H1 (cell line): ENCODE measurements at regions not wholly inside any gene's neighbourhood (a gene's known extent, or its start where the extent isn't known, plus 50 kb on each side); places are given as distances from the start of the nearest gene placed in this dataset.

ENCODE experiments used
- CTCF ChIA-PET: fragments of 300-600 bp; sonication (Branson Sonifier 250); formaldehyde crosslinking; loops from one replicate; lab custom pipeline; 2021; ENCODE audit not compliant: partially characterized antibody; lab: Charles Lee
- POLR2A ChIA-PET: fragments of 300-600 bp; sonication (Branson Sonifier 250); formaldehyde crosslinking; loops from one replicate; lab custom pipeline; 2021; ENCODE audit warnings: inconsistent platforms; ENCODE audit not compliant: partially characterized antibody; lab: Charles Lee
- DNase-seq, 2 experiments: peaks; one replicate each; pipeline versions ENCODE4 v3.0.0 to v3.0.0-alpha.2; 2010 to 2022; ENCODE audit warnings: low spot score in 2 of 2, low read depth in 1 of 2, mixed read lengths in 1 of 2
- FAIRE-seq: peaks from 2 replicates; lab custom pipeline; 2011; peaks lifted over from hg19 to GRCh38; lab: Jason Lieb, UNC
- H2AFZ ChIP-seq: 2 replicates; pipeline ENCODE4 v1.8.1; 2012; ENCODE audit warnings: low read length, inconsistent platforms
- H2AK5ac ChIP-seq: 2 replicates; pipeline ENCODE4 v1.6.1; 2013; ENCODE audit warnings: low read depth, low read length
- H2BK120ac ChIP-seq: replicated peaks from 2 replicates; pipeline ENCODE3; 2013; ENCODE audit warnings: low read depth, low read length, inconsistent platforms
- H2BK12ac ChIP-seq: 2 replicates; pipeline ENCODE4 v1.6.1; 2013; ENCODE audit warnings: low read depth, low read length
- H2BK15ac ChIP-seq: 2 replicates; pipeline ENCODE4 v1.6.1; 2013; ENCODE audit warnings: low read length
- H2BK20ac ChIP-seq: 2 replicates; pipeline ENCODE4 v1.6.1; 2013; ENCODE audit warnings: low read length
- H2BK5ac ChIP-seq: 2 replicates; pipeline ENCODE4 v1.6.1; 2013; ENCODE audit warnings: low read depth, low read length
- H3K14ac ChIP-seq: 2 replicates; pipeline ENCODE4 v1.6.1; 2013; ENCODE audit warnings: inconsistent platforms; ENCODE audit not compliant: insufficient read length
- H3K18ac ChIP-seq: 2 replicates; pipeline ENCODE4 v1.6.1; 2013; ENCODE audit warnings: low read length; ENCODE audit errors: extremely low read depth
- H3K23ac ChIP-seq: 2 replicates; pipeline ENCODE4 v1.6.1; 2013; ENCODE audit warnings: inconsistent platforms; ENCODE audit not compliant: insufficient read length
- H3K23me2 ChIP-seq: 2 replicates; pipeline ENCODE4 v1.6.1; 2013; ENCODE audit warnings: low read depth, low read length
- H3K27ac ChIP-seq: 2 replicates; pipeline ENCODE4 v1.6.1; 2011; ENCODE audit warnings: low read depth, low read length, inconsistent platforms
- H3K27me3 ChIP-seq, 4 experiments: replicated peaks in 1 of 4; 1 replicate in 1 of 4; 2 replicates in 3 of 4; pipeline versions ENCODE4 v1.6.1 to v1.8.1; 2011 to 2013; ENCODE audit warnings: low read length in 3 of 4, mild to moderate bottlenecking in 3 of 4, inconsistent platforms in 2 of 4, mixed read lengths in 2 of 4, moderate library complexity in 1 of 4; ENCODE audit not compliant: control insufficient read depth in 3 of 4, insufficient read depth in 3 of 4; ENCODE audit errors: extremely low read depth in 1 of 4
- H3K36me3 ChIP-seq, 4 experiments: 2 replicates each; pipeline versions ENCODE4 v1.6.1 to v1.8.1; 2011 to 2013; ENCODE audit warnings: mild to moderate bottlenecking in 4 of 4, low read length in 3 of 4, moderate library complexity in 2 of 4, control low read depth in 1 of 4, inconsistent platforms in 1 of 4; ENCODE audit not compliant: insufficient read depth in 4 of 4, control insufficient read depth in 2 of 4
- H3K4ac ChIP-seq: replicated peaks from 2 replicates; pipeline ENCODE3; 2013; ENCODE audit warnings: low read length, low read depth, mixed read lengths, inconsistent platforms; ENCODE audit not compliant: insufficient read length
- H3K4me1 ChIP-seq, 4 experiments: replicated peaks in 1 of 4; 1 replicate in 1 of 4; 2 replicates in 3 of 4; pipeline versions ENCODE4 v1.6.1 to v1.8.1; 2011 to 2013; ENCODE audit warnings: low read length in 3 of 4, inconsistent platforms in 2 of 4, mixed read lengths in 1 of 4; ENCODE audit not compliant: insufficient read depth in 4 of 4, control insufficient read depth in 3 of 4
- H3K4me2 ChIP-seq, 2 experiments: 2 replicates each; pipeline versions ENCODE4 v1.6.1 to v1.8.1; 2011 to 2013; ENCODE audit warnings: low read depth in 2 of 2, low read length in 2 of 2, control low read depth in 1 of 2, inconsistent platforms in 1 of 2, mild to moderate bottlenecking in 1 of 2; ENCODE audit not compliant: insufficient read depth in 1 of 2
- H3K4me3 ChIP-seq, 4 experiments: fragments of 200-600, 300-600 bp in 1 of 4; sonication (generic), shearing (Covaris generic), sonication (Bioruptor Twin) in 1 of 4; 2 replicates each; pipeline versions ENCODE4 v1.5.1 to v1.8.1; 2011 to 2016; ENCODE audit warnings: low read length in 4 of 4, low read depth in 3 of 4, control low read depth in 2 of 4, inconsistent platforms in 2 of 4, mild to moderate bottlenecking in 2 of 4, mixed read lengths in 1 of 4, moderate library complexity in 1 of 4; ENCODE audit not compliant: insufficient read depth in 2 of 4; ENCODE audit errors: extremely low read depth in 1 of 4
- H3K56ac ChIP-seq: replicated peaks from 2 replicates; pipeline ENCODE3; 2013; ENCODE audit warnings: low read depth, mild to moderate bottlenecking, mixed read lengths, low read length, inconsistent platforms; ENCODE audit not compliant: insufficient read length
- H3K79me1 ChIP-seq: 2 replicates; pipeline ENCODE4 v1.6.1; 2013; ENCODE audit warnings: low read depth, low read length, control low read depth
- H3K79me2 ChIP-seq, 2 experiments: 2 replicates each; pipeline versions ENCODE4 v1.6.1 to v1.8.1; 2012 to 2013; ENCODE audit warnings: low read length in 2 of 2, mild to moderate bottlenecking in 2 of 2, inconsistent platforms in 1 of 2; ENCODE audit not compliant: insufficient read depth in 2 of 2, control insufficient read depth in 1 of 2
- H3K9ac ChIP-seq, 4 experiments: replicated peaks in 1 of 4; 1 replicate in 1 of 4; 2 replicates in 3 of 4; pipeline versions ENCODE4 v1.6.1 to v1.8.1; 2011 to 2013; ENCODE audit warnings: low read depth in 3 of 4, low read length in 3 of 4, control low read depth in 2 of 4, mild to moderate bottlenecking in 2 of 4, moderate library complexity in 2 of 4, inconsistent platforms in 1 of 4; ENCODE audit errors: extremely low read depth in 1 of 4
- H3K9me3 ChIP-seq, 2 experiments: 2 replicates each; pipeline versions ENCODE4 v1.6.1 to v1.8.1; 2012 to 2013; ENCODE audit warnings: mild to moderate bottlenecking in 2 of 2, moderate library complexity in 2 of 2, control low read depth in 1 of 2, inconsistent platforms in 1 of 2, low read depth in 1 of 2, low read length in 1 of 2, mixed read lengths in 1 of 2; ENCODE audit not compliant: insufficient read depth in 2 of 2
- H4K20me1 ChIP-seq, 2 experiments: replicated peaks in 1 of 2; 2 replicates each; pipeline versions ENCODE3 to v1.8.1; 2011 to 2013; ENCODE audit warnings: inconsistent platforms in 2 of 2, low read length in 2 of 2, mild to moderate bottlenecking in 1 of 2; ENCODE audit not compliant: insufficient read depth in 2 of 2, control insufficient read depth in 1 of 2
- H4K5ac ChIP-seq: 2 replicates; pipeline ENCODE4 v1.6.1; 2013; ENCODE audit warnings: low read length, low read depth, mixed read lengths, inconsistent platforms; ENCODE audit not compliant: insufficient read length
- H4K8ac ChIP-seq: 2 replicates; pipeline ENCODE4 v1.8.0; 2013; ENCODE audit warnings: mild to moderate bottlenecking, moderate library complexity, low read length, inconsistent platforms; ENCODE audit not compliant: insufficient read depth; ENCODE audit errors: extremely low read depth
- H4K91ac ChIP-seq: replicated peaks from 2 replicates; pipeline ENCODE3; 2013; ENCODE audit warnings: low read length, mixed read lengths, inconsistent platforms; ENCODE audit not compliant: insufficient read length
- BACH1 ChIP-seq: IDR thresholded peaks from 2 replicates; pipeline ENCODE4 v1.6.1; 2012; ENCODE audit warnings: low read length, improper control_type of control experiment
- CBX8 ChIP-seq: fragments of 300-800, 300-1000 bp; sonication (generic); IDR thresholded peaks from 2 replicates; pipeline ENCODE4 v1.7.1; 2016; ENCODE audit warnings: low read depth, low read length, borderline replicate concordance
- CEBPB ChIP-seq: IDR thresholded peaks from 2 replicates; pipeline ENCODE4 v1.6.1; 2012; ENCODE audit warnings: low read depth, low read length
- CHD1 ChIP-seq: IDR thresholded peaks from 2 replicates; pipeline ENCODE4 v1.6.1; 2012; ENCODE audit warnings: low read depth, low read length, improper control_type of control experiment
- GTF2F1 ChIP-seq: IDR thresholded peaks from 2 replicates; pipeline ENCODE4 v1.6.1; 2012; ENCODE audit warnings: low read depth, low read length, improper control_type of control experiment, borderline replicate concordance
- KDM4A ChIP-seq: IDR thresholded peaks from one replicate; pipeline ENCODE4 v1.7.1; 2012; ENCODE audit warnings: low read depth, mild to moderate bottlenecking, moderate library complexity, low read length, inconsistent platforms; ENCODE audit not compliant: severe bottlenecking
- KDM5A ChIP-seq: fragments of 200-600 bp; IDR thresholded peaks from 2 replicates; pipeline ENCODE4 v1.7.1; 2012; ENCODE audit warnings: mild to moderate bottlenecking, low read length, inconsistent platforms, mixed read lengths
- POLR2A ChIP-seq, 2 experiments: IDR thresholded peaks; 1 replicate in 1 of 2; 2 replicates in 1 of 2; pipeline ENCODE4 v1.6.1; 2011; ENCODE audit warnings: low read depth in 2 of 2, low read length in 2 of 2, mild to moderate bottlenecking in 2 of 2; ENCODE audit errors: control extremely low read depth in 1 of 2
- RAD21 ChIP-seq, 2 experiments: IDR thresholded peaks in 1 of 2; conservative IDR thresholded peaks in 1 of 2; 2 replicates each; pipeline ENCODE4 v1.6.1; 2011; ENCODE audit warnings: low read depth in 2 of 2, low read length in 2 of 2, improper control_type of control experiment in 1 of 2, inconsistent platforms in 1 of 2, mild to moderate bottlenecking in 1 of 2, moderate library complexity in 1 of 2
- RNF2 ChIP-seq: fragments of 200-900, 300-1000 bp; sonication (generic); IDR thresholded peaks from 2 replicates; pipeline ENCODE4 v1.7.1; 2016; ENCODE audit warnings: borderline replicate concordance, low read depth, mild to moderate bottlenecking, antibody characterized with exemption, low read length; ENCODE audit not compliant: poor library complexity, severe bottlenecking; ENCODE audit errors: missing control alignments
- TAF7 ChIP-seq: optimal IDR thresholded peaks from 2 replicates; pipeline ENCODE3; 2011; ENCODE audit warnings: low read depth, mild to moderate bottlenecking, inconsistent platforms, low read length, moderate library complexity, borderline replicate concordance
- WGBS, 2 experiments: shearing (Covaris generic) in 1 of 2; methylation state at CpG; one replicate each; pipeline versions ENCODE4 v1.1.6 to v1.1.7; 2013 to 2015; ENCODE audit warnings: low lambda C conversion rate in 2 of 2, mixed read lengths in 2 of 2, inconsistent platforms in 1 of 2, low coverage in 1 of 2, missing lambda C conversion rate in 1 of 2; ENCODE audit not compliant: insufficient replicate concordance in 2 of 2, insufficient coverage in 1 of 2, insufficient read length in 1 of 2; ENCODE audit errors: extremely low coverage in 1 of 2, missing lambda C conversion rate in 1 of 2; 5-methylcytosine and 5-hydroxymethylcytosine counted together
- TF ChIP-seq, protein P1 (sequence below): IDR thresholded peaks from 2 replicates; pipeline ENCODE4 v1.6.1; 2012; ENCODE audit warnings: low read length, inconsistent platforms

GRCh38 chr15:62942428-62942827, 100.1 kb upstream of the TPM1 start:
- Histone ChIP-seq H4K91ac (no peak overlapping the region), H4K5ac (no peak overlapping the region), H3K9me3 (no peaks in the 10 kb centered on the region), H3K23ac (no peak overlapping the region), H3K79me2 (no peaks in the 10 kb centered on the region), H4K8ac (no peak overlapping the region), H2AFZ (no peak overlapping the region), H4K20me1 (no peaks in the 10 kb centered on the region), H3K9ac (no peak overlapping the region), H2BK20ac (no peak overlapping the region), H2BK15ac (no peak overlapping the region), H3K4me3 (no peak overlapping the region), H3K36me3 (no peaks in the 10 kb centered on the region), H2BK12ac (no peak overlapping the region), H2BK5ac (no peak overlapping the region), H3K56ac (no peak overlapping the region), H3K27me3 (no peaks in the 10 kb centered on the region), H3K4ac (no peak overlapping the region), H3K79me1 (no peaks in the 10 kb centered on the region), H3K4me2 (no peak overlapping the region), H2AK5ac (no peak overlapping the region), H2BK120ac (no peak overlapping the region), H3K18ac (no peak overlapping the region), H3K4me1 (no peaks in the 10 kb centered on the region), H3K14ac (no peak overlapping the region), H3K27ac (no peak overlapping the region), H3K23me2 (no peaks in the 10 kb centered on the region; the same call in 1 of the 2 replicates)
- CTCF ChIA-PET: no interaction called here
- FAIRE-seq (no peak), DNase-seq (no peak)
- POLR2A ChIA-PET: interaction anchor here (0.6 kb wide), 1 partner anchor 43 kb away, joined by 3 read pairs; no protein-coding TSS in a partner anchor
- TF ChIP-seq GTF2F1: no peak
- no peak for TF ChIP-seq TAF7
- TF ChIP-seq CHD1: no peak
- no peak for TF ChIP-seq KDM5A
- TF ChIP-seq RAD21 (IDR thresholded peaks at IDR 0.05 in 1 of 2, conservative IDR thresholded peaks at IDR 0.05 in 1 of 2; ENCODE audit: low read depth in 2 of 2, low read length in 2 of 2): no peak
- TF ChIP-seq POLR2A (IDR thresholded peaks at IDR 0.05; ENCODE audit: control extremely low read depth in 1 of 2, low read depth in 2 of 2, low read length in 2 of 2): no peak
- no peak for TF ChIP-seq RNF2
- TF ChIP-seq, protein P1, sequence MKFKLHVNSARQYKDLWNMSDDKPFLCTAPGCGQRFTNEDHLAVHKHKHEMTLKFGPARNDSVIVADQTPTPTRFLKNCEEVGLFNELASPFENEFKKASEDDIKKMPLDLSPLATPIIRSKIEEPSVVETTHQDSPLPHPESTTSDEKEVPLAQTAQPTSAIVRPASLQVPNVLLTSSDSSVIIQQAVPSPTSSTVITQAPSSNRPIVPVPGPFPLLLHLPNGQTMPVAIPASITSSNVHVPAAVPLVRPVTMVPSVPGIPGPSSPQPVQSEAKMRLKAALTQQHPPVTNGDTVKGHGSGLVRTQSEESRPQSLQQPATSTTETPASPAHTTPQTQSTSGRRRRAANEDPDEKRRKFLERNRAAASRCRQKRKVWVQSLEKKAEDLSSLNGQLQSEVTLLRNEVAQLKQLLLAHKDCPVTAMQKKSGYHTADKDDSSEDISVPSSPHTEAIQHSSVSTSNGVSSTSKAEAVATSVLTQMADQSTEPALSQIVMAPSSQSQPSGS: no peak
- no peak for TF ChIP-seq CBX8
- no peak for TF ChIP-seq KDM4A
- TF ChIP-seq BACH1: no peak
- no peak for TF ChIP-seq CEBPB
- WGBS, 2 experiments: 99% methylated on average over 9 of the region's 9 CpGs; no CpG with 5 or more reads in 1 of the 2 experiments
